ENCODE measurements at regions not wholly inside any gene's neighbourhood (a gene's known extent, or its start where the extent isn't known, plus 50 kb on each side); places are given as distances from the start of the nearest gene placed in this dataset.
A peak's percentile ranks its signal among the peaks of the same experiment; 100 is the strongest.

DNA sequence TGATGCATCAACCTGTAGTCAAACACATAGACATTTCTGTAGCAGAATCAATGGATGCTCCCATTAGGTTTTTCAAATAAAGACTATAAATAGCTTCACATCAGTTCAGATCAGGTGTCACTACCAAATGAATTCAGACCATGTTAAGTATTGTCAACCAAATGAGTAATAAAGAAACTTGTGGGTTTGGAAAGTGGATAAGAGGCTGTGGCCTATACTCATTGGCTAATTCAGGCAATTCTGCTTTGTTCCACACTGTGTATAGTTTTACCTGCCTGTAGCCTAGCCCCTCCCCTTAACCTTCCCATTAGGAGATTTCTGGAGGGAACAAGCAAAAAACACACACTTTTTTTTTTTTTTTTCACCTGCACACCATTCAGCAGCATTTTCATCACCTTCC lies 321.2 kb downstream of the HLX start:
- TF ChIP-seq CTCF (IDR thresholded peaks at IDR 0.05; ENCODE audit: low read depth, low read length, missing control alignments), result no peak
- H3K27ac ChIP-seq, result no peak overlapping the region
- in situ Hi-C loops (cut with HindIII; ENCODE audit: low pct_ligation_motif_present, low sequenced_read_pairs), result no loop called here
- H3K36me3 ChIP-seq (replicated peaks), result no peaks in the 10 kb centered on the region
- no peak for DNase-seq
- H3K4me3 ChIP-seq (ENCODE audit: low read depth, low read length), result no peak overlapping the region
- no peaks in the 10 kb centered on the region for H3K27me3 ChIP-seq (replicated peaks)

DNA sequence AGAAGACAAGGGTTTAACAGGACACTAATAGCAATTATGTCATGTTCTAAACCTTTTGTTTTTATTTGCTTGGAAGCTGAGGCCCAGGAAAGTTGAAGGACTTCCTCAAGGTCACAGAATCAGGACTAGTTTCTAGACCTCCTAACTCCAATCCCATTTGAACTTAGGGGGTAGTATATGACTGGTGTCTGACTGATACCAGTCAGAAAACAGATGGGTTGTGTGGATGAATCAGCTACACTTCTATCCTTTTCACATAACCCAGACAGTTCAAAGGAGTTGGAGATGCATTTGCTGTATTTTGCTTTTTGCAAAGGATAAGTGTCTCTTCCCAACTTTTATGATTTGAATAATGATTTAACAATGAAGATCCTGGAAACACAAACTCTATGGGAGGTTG lies 322.5 kb downstream of the HLX start:
- no peak for TF ChIP-seq CTCF (IDR thresholded peaks at IDR 0.05; ENCODE audit: low read depth, low read length, missing control alignments)
- no peaks in the 10 kb centered on the region for H3K36me3 ChIP-seq (replicated peaks)
- in situ Hi-C loops (cut with HindIII; ENCODE audit: low pct_ligation_motif_present, low sequenced_read_pairs), result no loop called here
- no peaks in the 10 kb centered on the region for H3K27me3 ChIP-seq (replicated peaks)
- no peak overlapping the region for H3K27ac ChIP-seq
- no peak for DNase-seq
- H3K4me3 ChIP-seq (ENCODE audit: low read depth, low read length), result no peak overlapping the region

DNA sequence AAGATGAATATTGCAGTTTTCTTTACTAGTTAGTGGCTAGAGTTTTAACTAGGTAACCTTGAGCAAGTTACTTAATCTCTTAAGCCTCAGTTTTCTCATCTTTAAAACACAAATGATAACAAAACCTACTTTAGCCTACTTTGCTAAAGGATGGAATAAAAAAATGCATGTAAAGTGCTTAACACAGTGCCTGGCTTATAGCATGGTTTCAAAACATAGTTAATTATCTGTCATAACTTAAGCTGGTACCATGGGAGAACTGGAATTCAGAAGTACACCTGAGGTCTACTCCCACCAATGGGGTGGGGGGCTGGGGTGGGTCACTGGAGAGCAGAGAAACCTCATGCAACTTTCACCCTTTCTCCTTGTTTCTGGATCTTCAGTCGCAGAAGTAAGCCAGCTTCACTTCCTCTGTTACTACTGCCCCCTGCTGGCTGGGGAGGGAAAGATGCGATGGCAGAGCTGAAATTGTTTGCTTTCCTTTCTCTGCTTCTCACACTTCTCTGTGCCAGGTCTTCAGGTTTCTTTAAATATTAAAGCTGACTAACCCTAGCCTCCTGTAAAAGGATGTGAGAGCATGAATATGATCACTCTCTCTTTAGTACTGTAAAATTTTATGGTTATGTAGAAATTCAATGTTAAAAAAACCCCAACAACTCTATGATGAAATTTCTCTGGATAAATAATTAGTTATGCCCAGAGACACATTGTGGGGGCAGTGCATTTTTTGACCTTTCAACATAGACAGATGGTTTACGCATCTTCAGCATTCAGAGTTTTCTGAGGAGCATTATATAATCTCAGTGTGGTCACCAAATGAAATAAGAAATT lies 324.2 kb downstream of the HLX start:
- in situ Hi-C loops (cut with HindIII; ENCODE audit: low pct_ligation_motif_present, low sequenced_read_pairs), result no loop called here
- Histone ChIP-seq H3K36me3 (replicated peaks) (no peaks in the 10 kb centered on the region), H3K27ac (no peak overlapping the region), H3K27me3 (replicated peaks) (no peaks in the 10 kb centered on the region), H3K4me3 (ENCODE audit: low read depth, low read length) (no peak overlapping the region)
- peak; percentile 48 for DNase-seq
- TF ChIP-seq CTCF (IDR thresholded peaks at IDR 0.05; ENCODE audit: low read depth, low read length, missing control alignments), result peak; percentile 94

DNA sequence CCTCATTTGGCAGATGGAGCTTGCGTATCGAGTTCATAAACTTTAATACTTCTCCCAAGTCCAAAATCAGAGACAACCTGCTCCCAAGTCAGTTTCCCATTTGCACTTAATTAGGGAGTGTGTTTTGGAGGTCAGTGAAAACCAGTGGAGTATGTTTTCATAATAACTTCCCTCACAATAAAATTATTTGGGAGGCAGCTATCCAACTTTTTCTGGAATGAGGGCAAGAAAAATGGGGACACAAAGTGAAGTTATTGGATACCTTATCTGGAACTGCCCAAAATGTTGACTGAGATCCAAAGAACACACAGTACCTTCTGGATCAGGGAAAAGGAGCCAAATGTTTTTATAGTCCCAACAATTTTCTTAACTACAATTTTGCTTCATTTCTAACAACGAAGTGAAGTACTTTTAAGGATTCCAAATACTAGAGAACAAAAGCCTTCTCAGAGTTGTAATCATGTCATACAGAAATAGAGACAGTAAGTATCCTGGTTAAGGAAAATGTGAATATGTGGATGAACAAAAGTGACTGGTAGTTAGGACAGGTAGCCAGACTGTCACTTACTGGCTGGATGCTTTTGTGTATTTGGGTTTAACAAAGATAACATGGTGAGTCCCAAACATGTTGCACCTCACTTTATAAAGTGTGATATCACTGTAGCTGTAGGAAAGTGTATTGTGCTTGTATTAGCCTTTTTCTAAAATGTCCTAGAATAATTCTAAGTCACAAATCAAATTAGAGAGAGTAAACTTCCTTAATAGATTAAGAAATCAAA lies 325.0 kb downstream of the HLX start:
- Histone ChIP-seq H3K27me3 (replicated peaks) (no peaks in the 10 kb centered on the region), H3K27ac (no peak overlapping the region), H3K36me3 (replicated peaks) (no peaks in the 10 kb centered on the region), H3K4me3 (ENCODE audit: low read depth, low read length) (no peak overlapping the region)
- no peak for TF ChIP-seq CTCF (IDR thresholded peaks at IDR 0.05; ENCODE audit: low read depth, low read length, missing control alignments)
- in situ Hi-C loops (cut with HindIII; ENCODE audit: low pct_ligation_motif_present, low sequenced_read_pairs), result no loop called here
- no peak for DNase-seq

GRCh38 chr1:221206076-221206475 lies 326.8 kb downstream of the HLX start:
- H3K36me3 ChIP-seq (replicated peaks), result no peaks in the 10 kb centered on the region
- DNase-seq, result no peak
- no peak for TF ChIP-seq CTCF (IDR thresholded peaks at IDR 0.05; ENCODE audit: low read depth, low read length, missing control alignments)
- in situ Hi-C loops (cut with HindIII; ENCODE audit: low pct_ligation_motif_present, low sequenced_read_pairs), result no loop called here
- H3K27ac ChIP-seq, result no peak overlapping the region
- H3K27me3 ChIP-seq (replicated peaks), result no peaks in the 10 kb centered on the region
- H3K4me3 ChIP-seq (ENCODE audit: low read depth, low read length), result no peak overlapping the region
